Stomach (tissue), 8 donors: ENCODE measurements at regions not wholly inside any gene's neighbourhood (a gene's known extent, or its start where the extent isn't known, plus 50 kb on each side); places are given as distances from the start of the nearest gene placed in this dataset.

ENCODE experiments used
- DNase-seq, 2 donors: peaks; one replicate each; pipeline versions ENCODE4 v3.0.0 to v3.0.0-alpha.2; 2013 to 2019
- H3K27ac ChIP-seq, 5 donors: fragments of 200-600 bp in 4 of 5; sonication (generic) in 4 of 5; one replicate each; pipeline ENCODE4 v1.5.1; 2013 to 2019; ENCODE audit warnings: mild to moderate bottlenecking in 1 of 5, moderate library complexity in 1 of 5
- H3K27me3 ChIP-seq, 3 donors: fragments of 200-600 bp; sonication (generic); one replicate each; pipeline ENCODE4 v1.5.1; 2017 to 2019; ENCODE audit warnings: mixed run types in 1 of 3
- H3K36me3 ChIP-seq, 4 donors: fragments of 200-600 bp; sonication (generic); 1 replicate in 3 of 4; 2 replicates in 1 of 4; pipeline ENCODE4 v1.5.1; 2016 to 2019
- H3K4me1 ChIP-seq, 4 donors: fragments of 200-600 bp; sonication (generic); one replicate each; pipeline ENCODE4 v1.5.1; 2016 to 2019
- H3K4me3 ChIP-seq, 4 donors: fragments of 200-600 bp; sonication (generic) in 3 of 4; one replicate each; pipeline ENCODE4 v1.5.1; 2016 to 2019; ENCODE audit warnings: mild to moderate bottlenecking in 1 of 4
- H3K9me3 ChIP-seq, 4 donors: fragments of 200-600 bp; sonication (generic); one replicate each; pipeline ENCODE4 v1.5.1; 2016 to 2019
- CTCF ChIP-seq, 7 experiments: fragments of 450-650 bp in 4 of 7; fragments of 200-600 bp in 3 of 7; sonication (generic) in 3 of 7; IDR thresholded peaks; one replicate each; pipeline ENCODE4 v1.5.1; 2016 to 2019; ENCODE audit warnings: antibody characterized with exemption in 7 of 7, control low read depth in 2 of 7, mild to moderate bottlenecking in 1 of 7
- EP300 ChIP-seq: sonication (generic); formaldehyde crosslinking; IDR thresholded peaks from one replicate; pipeline ENCODE4 v1.6.1; 2017; ENCODE audit warnings: antibody characterized with exemption
- POLR2A ChIP-seq, 4 donors: fragments of 450-650 bp; IDR thresholded peaks; one replicate each; pipeline ENCODE4 v1.6.1; 2016; ENCODE audit warnings: antibody characterized with exemption in 4 of 4, control low read depth in 2 of 4, mild to moderate bottlenecking in 1 of 4, moderate library complexity in 1 of 4
- POLR2AphosphoS5 ChIP-seq, 3 donors: sonication (generic); formaldehyde crosslinking; IDR thresholded peaks; one replicate each; pipeline ENCODE4 v1.6.1; 2016; ENCODE audit warnings: antibody characterized with exemption in 3 of 3
- WGBS, 5 donors: extraction: QIAGEN DNeasy Blood & Tissue Kit in 3 of 5; methylation state at CpG; one replicate each; pipeline versions ENCODE4 v1.1.5 to v1.1.7; 2013 to 2018; 5-methylcytosine and 5-hydroxymethylcytosine counted together
- intact Hi-C: fragments of 100-400 bp; cut with DNase I; formaldehyde crosslinking; loops from one replicate; pipeline ENCODE4 v1.15.1; 2023; ENCODE audit warnings: low total_unique reads
- small RNA-seq, 4 donors: library from RNA; depleted of rRNA; stranded (forward); fragments of <200 nt; gene quantifications; one replicate each; pipeline ENCODE3, GENCODE V24; 2016
- donor health status: healthy with polysubstance abuse.
- donor health status: Bipolar disorder and iron deficiency.
- donor health status: healthy.

- no peaks in the 10 kb centered on the region for H3K36me3 ChIP-seq
- H3K27ac ChIP-seq, result no peak overlapping the region
- H3K9me3 ChIP-seq, result peaks cover 0 to 6% (median under 1%) of the 10 kb centered on the region in 4 donors
- DNase-seq, result no peak
- no peak for TF ChIP-seq EP300
- no peaks in the 10 kb centered on the region for H3K27me3 ChIP-seq
- no peak overlapping the region for H3K4me3 ChIP-seq
- intact Hi-C loops, result no loop called here
- no peaks in the 10 kb centered on the region for H3K4me1 ChIP-seq
Measured at GRCh38 chr14:29503903-29504302, 423.7 kb downstream of the PRKD1 start.

DNA sequence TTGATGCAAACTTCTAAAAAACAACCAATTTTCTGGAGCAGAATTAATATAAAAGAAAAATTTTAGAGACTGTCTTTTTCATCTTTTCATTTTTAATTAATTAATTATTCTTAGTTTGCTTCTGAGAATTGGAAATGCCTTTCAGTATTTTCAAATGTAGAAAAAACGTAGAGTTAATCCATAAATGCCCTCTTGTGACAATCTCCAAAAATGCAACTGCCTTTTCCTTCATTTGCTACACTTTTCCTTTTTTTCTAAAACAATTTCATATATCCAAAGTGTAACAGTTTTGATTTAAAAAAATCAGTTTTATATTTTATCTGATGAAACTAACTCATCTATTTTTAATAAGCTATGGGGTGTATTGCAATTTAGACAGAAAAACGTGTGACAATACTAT lies 409.3 kb downstream of the PRKD1 start:
- Histone ChIP-seq H3K9me3 (peaks cover 0 to 10% (median 5%) of the 10 kb centered on the region in 4 donors), H3K27me3 (no peaks in the 10 kb centered on the region), H3K27ac (no peak overlapping the region), H3K4me1 (no peaks in the 10 kb centered on the region), H3K36me3 (no peaks in the 10 kb centered on the region), H3K4me3 (no peak overlapping the region)
- 19 to 38% (median 28%) methylated on average over 2 of the region's 2 CpGs for WGBS, 5 donors
- TF ChIP-seq POLR2AphosphoS5 (IDR thresholded peaks at IDR 0.05) (no peak), CTCF (IDR thresholded peaks at IDR 0.05) (no peak), POLR2A (IDR thresholded peaks at IDR 0.05) (no peak), EP300 (no peak)
- no peak for DNase-seq
- intact Hi-C loops, result no loop called here

DNA sequence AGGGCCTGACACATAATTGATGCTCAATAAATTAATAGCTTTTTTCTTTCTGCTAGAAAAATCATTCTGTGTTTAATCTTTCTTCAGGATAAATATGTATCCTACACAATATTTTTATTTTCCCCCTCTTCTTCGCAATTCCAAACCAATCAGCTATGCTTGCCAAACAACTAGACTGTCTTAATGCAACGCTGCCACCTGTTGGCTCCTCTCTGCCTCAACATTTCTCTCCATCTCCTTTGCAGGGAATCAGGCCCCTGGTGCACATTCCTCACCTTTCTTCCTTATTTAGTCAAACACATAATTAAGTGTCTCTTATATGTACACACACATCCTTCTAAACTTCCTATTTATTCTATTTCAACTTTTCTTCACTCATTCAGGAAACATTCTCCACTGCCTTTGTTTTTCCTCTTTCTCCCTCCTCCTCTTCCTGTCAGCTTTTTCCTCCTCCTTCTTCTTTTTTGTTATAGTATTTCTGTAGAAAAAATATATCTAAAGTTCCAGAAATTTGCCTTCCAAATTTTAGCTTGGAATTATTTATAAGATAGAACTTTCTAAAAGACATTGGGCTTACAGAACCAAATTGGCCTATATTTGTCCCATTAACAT lies 406.0 kb downstream of the PRKD1 start:
- Histone ChIP-seq H3K36me3 (no peaks in the 10 kb centered on the region), H3K27me3 (no peaks in the 10 kb centered on the region), H3K27ac (no peak overlapping the region), H3K4me1 (no peaks in the 10 kb centered on the region), H3K4me3 (no peak overlapping the region), H3K9me3 (peaks cover 0 to 10% (median 5%) of the 10 kb centered on the region in 4 donors)
- DNase-seq, result peak in 1 of 2 donors; percentile 4
- intact Hi-C loops, result no loop called here
- TF ChIP-seq POLR2A (IDR thresholded peaks at IDR 0.05) (no peak), POLR2AphosphoS5 (IDR thresholded peaks at IDR 0.05) (no peak), EP300 (no peak), CTCF (IDR thresholded peaks at IDR 0.05) (no peak)
- 33 to 44% (median 41%) methylated on average over 2 of the region's 2 CpGs for WGBS, 5 donors

Small RNAs in the stretch of these regions (small RNA-seq; reads per million reads assigned to genes)
- gene RF00019, result 0 reads per million in 4 donors
- 0 reads per million in 4 donors for gene RNU11-5P
- 0 reads per million in 4 donors for gene RNU6-864P
